Fibroblast of lung (primary cell): ENCODE measurements at regions not wholly inside any gene's neighbourhood (a gene's known extent, or its start where the extent isn't known, plus 50 kb on each side); places are given as distances from the start of the nearest gene placed in this dataset.

Experiments used
- EZH2 ChIP-seq: IDR thresholded peaks from 2 replicates; pipeline ENCODE4 v1.5.1; 2012; ENCODE audit warnings: low read length, control low read depth, mild to moderate bottlenecking; ENCODE audit errors: missing control alignments
- TF ChIP-seq, protein P1 (sequence below), 2 donors: IDR thresholded peaks in 1 of 2; conservative IDR thresholded peaks in 1 of 2; 1 replicate in 1 of 2; 2 replicates in 1 of 2; pipeline ENCODE4 v1.5.1; 2011 to 2012; ENCODE audit warnings: low read length in 2 of 2, control low read depth in 1 of 2, inconsistent platforms in 1 of 2, low read depth in 1 of 2, mild to moderate bottlenecking in 1 of 2

DNA sequence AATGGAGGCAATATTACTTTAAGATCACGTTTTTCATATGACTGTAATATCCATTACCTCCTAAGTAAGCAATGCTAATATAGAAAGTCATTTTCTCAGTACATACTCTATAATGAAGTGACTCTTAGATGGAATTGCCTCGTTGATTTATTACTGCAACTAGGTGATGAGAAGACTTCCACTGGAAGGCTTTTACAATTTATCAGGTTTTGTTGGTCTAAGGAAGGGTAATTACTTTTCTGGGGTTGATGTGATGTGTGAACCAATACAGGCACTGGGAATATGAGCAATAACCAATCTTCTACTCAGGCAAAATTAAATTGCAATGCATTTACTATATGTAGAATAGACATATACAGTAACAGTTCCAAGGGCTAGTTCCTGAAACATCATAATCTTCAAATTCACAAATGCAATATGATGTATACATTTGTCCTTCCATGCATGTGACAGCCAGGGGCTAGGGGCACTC, 635.0 kb downstream of the QKI start:
- TF ChIP-seq, protein P1, sequence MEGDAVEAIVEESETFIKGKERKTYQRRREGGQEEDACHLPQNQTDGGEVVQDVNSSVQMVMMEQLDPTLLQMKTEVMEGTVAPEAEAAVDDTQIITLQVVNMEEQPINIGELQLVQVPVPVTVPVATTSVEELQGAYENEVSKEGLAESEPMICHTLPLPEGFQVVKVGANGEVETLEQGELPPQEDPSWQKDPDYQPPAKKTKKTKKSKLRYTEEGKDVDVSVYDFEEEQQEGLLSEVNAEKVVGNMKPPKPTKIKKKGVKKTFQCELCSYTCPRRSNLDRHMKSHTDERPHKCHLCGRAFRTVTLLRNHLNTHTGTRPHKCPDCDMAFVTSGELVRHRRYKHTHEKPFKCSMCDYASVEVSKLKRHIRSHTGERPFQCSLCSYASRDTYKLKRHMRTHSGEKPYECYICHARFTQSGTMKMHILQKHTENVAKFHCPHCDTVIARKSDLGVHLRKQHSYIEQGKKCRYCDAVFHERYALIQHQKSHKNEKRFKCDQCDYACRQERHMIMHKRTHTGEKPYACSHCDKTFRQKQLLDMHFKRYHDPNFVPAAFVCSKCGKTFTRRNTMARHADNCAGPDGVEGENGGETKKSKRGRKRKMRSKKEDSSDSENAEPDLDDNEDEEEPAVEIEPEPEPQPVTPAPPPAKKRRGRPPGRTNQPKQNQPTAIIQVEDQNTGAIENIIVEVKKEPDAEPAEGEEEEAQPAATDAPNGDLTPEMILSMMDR (conservative IDR thresholded peaks at IDR 0.05 in 1 of 2, IDR thresholded peaks at IDR 0.05 in 1 of 2; ENCODE audit: low read depth in 1 of 2, low read length in 2 of 2): no peak
- no peak for TF ChIP-seq EZH2
